ENCODE measurements at regions not wholly inside any gene's neighbourhood (a gene's known extent, or its start where the extent isn't known, plus 50 kb on each side); places are given as distances from the start of the nearest gene placed in this dataset.

- no peak for TF ChIP-seq EZH2 (optimal IDR thresholded peaks at IDR 0.05; ENCODE audit: low read depth, low read length)
- TF ChIP-seq CTCF (IDR thresholded peaks at IDR 0.05; ENCODE audit: low read length): no peak
- TF ChIP-seq EZH2phosphoT487 (IDR thresholded peaks at IDR 0.05; ENCODE audit: low read length): no peak
Observed at GRCh38 chr4:125681240-125681639, 366.5 kb downstream of the FAT4 start.
